C4-2B (cell line): ENCODE measurements at regions not wholly inside any gene's neighbourhood (a gene's known extent, or its start where the extent isn't known, plus 50 kb on each side); places are given as distances from the start of the nearest gene placed in this dataset.

ENCODE experiments used
- CTCF ChIP-seq: fragments of 450-650 bp; conservative IDR thresholded peaks from 2 replicates; pipeline ENCODE4 v1.5.1; 2017; ENCODE audit warnings: mild to moderate bottlenecking
- ZFX ChIP-seq: fragments of 450-650 bp; IDR thresholded peaks from 2 replicates; pipeline ENCODE4 v1.6.1; 2017

- TF ChIP-seq CTCF = no peak
- no peak for TF ChIP-seq ZFX
Measured at GRCh38 chr2:234625626-234626250, 128.9 kb upstream of the ARL4C start.
